ENCODE measurements at regions not wholly inside any gene's neighbourhood (a gene's known extent, or its start where the extent isn't known, plus 50 kb on each side); places are given as distances from the start of the nearest gene placed in this dataset.
"Not testable (repeated sequence)": the region's sequence is repeated elsewhere in the genome, so short reads cannot be mapped to it uniquely, and the experiment has no call there.

DNA sequence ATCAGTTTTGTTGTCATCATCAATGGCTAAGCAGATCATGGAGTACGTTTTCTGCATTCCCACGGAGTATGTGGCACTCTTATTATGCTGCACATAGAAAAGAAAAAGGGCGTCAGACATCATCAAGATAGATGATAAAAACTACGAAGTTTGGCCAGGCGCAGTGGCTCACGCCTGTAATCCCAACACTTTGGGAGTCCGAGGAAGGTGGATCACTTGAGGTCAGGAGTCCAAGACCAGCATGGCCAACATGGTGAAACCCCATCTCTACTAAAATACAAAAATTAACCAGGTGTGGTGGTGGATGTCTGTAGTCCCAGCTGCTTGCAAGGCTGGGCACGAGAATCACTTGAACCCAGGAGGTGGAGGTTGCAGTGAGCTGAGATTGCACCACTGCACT lies 312.8 kb downstream of the GOLGA6L6 start:
- not testable (repeated sequence) for H3K9me3 ChIP-seq; H3K4me1 ChIP-seq; H3K36me3 ChIP-seq; DNase-seq (ENCODE audit: low spot score); H3K27me3 ChIP-seq; H3K4me3 ChIP-seq; H3K27ac ChIP-seq

DNA sequence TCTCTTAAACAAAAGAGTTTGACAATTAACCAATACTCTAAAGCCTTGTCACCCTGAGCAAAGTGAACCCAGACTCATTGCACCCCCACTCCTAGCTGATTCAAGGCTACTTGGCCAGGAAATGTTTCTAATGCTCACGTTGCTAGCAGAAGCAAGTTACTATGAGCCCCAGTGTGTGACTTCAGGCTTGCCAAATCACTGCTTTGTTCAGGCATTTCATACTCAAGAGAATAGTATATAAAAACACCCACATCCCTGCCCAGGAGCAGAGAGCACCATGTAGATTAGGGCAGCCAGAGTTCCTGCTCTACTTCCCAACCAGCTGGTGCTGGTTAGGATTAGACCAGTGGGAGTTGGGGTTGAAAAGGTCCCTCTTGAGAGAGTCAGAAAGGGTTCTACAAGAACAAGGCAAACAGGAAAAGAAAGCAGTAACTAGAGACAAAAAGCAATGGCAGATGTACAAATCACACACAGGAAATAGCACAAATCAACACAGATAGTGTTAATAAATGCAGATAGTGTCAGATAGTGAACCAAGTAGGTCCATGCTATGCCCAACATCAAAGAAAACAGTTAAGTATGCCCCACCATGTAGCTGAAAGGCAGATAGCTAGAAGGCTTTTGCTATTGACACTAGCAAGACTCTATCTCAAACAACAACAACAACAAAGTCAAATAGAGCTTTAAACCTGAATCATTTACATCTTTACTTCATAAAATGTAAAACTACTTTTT lies 314.3 kb downstream of the GOLGA6L6 start:
- not testable (repeated sequence) for H3K4me3 ChIP-seq; DNase-seq (ENCODE audit: low spot score); H3K36me3 ChIP-seq; H3K4me1 ChIP-seq; H3K9me3 ChIP-seq; H3K27me3 ChIP-seq; H3K27ac ChIP-seq

GRCh38 chr15:20226531-20226930 lies 315.1 kb downstream of the GOLGA6L6 start:
- H3K4me3 ChIP-seq; H3K9me3 ChIP-seq; H3K27ac ChIP-seq; H3K4me1 ChIP-seq; H3K36me3 ChIP-seq; H3K27me3 ChIP-seq; DNase-seq (ENCODE audit: low spot score): not testable (repeated sequence)

- not testable (repeated sequence) for H3K4me1 ChIP-seq; H3K27ac ChIP-seq; H3K4me3 ChIP-seq; H3K36me3 ChIP-seq; DNase-seq (ENCODE audit: low spot score); H3K27me3 ChIP-seq; H3K9me3 ChIP-seq
These were observed 320.5 kb downstream of the GOLGA6L6 start for GRCh38 chr15:20221063-20221462.

- H3K9me3 ChIP-seq; H3K27me3 ChIP-seq; H3K36me3 ChIP-seq; H3K4me3 ChIP-seq; H3K27ac ChIP-seq; H3K4me1 ChIP-seq; DNase-seq (ENCODE audit: low spot score): not testable (repeated sequence)
These were observed 322.4 kb downstream of the GOLGA6L6 start for GRCh38 chr15:20219171-20219570.

GRCh38 chr15:20215700-20216099 lies 325.9 kb downstream of the GOLGA6L6 start:
- H3K36me3 ChIP-seq; DNase-seq (ENCODE audit: low spot score); H3K27me3 ChIP-seq; H3K4me1 ChIP-seq; H3K4me3 ChIP-seq; H3K27ac ChIP-seq; H3K9me3 ChIP-seq: not testable (repeated sequence)

- not testable (repeated sequence) for H3K36me3 ChIP-seq
These were observed 327.5 kb downstream of the GOLGA6L6 start for GRCh38 chr15:20214101-20214500.

GRCh38 chr15:20211508-20211907 lies 330.1 kb downstream of the GOLGA6L6 start:
- not testable (repeated sequence) for H3K27ac ChIP-seq; H3K36me3 ChIP-seq; H3K4me1 ChIP-seq; H3K27me3 ChIP-seq; H3K4me3 ChIP-seq; DNase-seq (ENCODE audit: low spot score); H3K9me3 ChIP-seq

More at GRCh38 chr15:20214101-20214500, 327.5 kb downstream of the GOLGA6L6 start:
- not testable (repeated sequence) for DNase-seq (ENCODE audit: low spot score); H3K4me3 ChIP-seq; H3K27me3 ChIP-seq; H3K27ac ChIP-seq; H3K4me1 ChIP-seq; H3K9me3 ChIP-seq

DNA sequence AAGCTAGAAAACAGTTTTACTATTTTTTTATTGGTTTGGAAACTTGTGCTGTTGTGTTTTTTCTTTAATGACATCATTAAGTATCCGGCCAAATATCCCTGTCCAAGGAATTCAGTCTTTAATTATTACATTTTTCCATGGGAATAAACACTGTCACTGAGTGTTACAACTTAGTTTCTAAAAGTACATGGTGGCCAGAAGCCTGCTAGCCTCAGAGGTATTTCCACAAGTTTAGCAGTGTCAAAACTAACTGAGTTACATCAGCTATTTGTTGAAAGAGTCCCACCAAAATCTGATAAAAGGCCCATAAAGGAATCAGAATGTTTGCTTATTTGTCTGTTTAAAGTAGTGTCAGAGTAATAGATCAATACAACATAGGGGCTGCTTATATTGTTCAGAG lies 331.6 kb downstream of the GOLGA6L6 start:
- not testable (repeated sequence) for DNase-seq (ENCODE audit: low spot score); H3K27ac ChIP-seq; H3K27me3 ChIP-seq; H3K4me3 ChIP-seq; H3K4me1 ChIP-seq; H3K36me3 ChIP-seq; H3K9me3 ChIP-seq

GRCh38 chr15:20207607-20208006 lies 334.0 kb downstream of the GOLGA6L6 start:
- H3K4me1 ChIP-seq; H3K4me3 ChIP-seq; H3K27me3 ChIP-seq; DNase-seq (ENCODE audit: low spot score); H3K9me3 ChIP-seq; H3K36me3 ChIP-seq; H3K27ac ChIP-seq: not testable (repeated sequence)

DNA sequence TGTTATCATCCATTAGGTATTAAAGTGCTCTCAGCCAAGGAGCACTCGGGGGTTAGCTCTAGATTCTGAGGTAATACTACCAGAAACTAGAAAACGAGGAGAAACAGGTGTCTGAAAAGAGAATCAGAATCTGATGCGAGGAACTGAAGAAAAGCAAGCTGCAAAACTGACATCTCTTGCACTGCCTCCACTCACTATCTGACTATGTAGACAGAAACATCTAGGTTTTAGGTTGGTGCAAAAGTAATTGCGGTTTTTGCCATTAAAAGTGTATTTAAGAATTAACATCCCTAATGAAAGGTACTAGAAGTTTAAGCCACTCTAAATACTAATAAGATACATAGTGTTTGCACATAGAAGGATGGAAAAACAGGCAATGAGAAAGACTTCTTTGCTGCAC lies 334.4 kb downstream of the GOLGA6L6 start:
- not testable (repeated sequence) for DNase-seq (ENCODE audit: low spot score); H3K27ac ChIP-seq; H3K4me3 ChIP-seq; H3K36me3 ChIP-seq; H3K4me1 ChIP-seq; H3K9me3 ChIP-seq; H3K27me3 ChIP-seq

DNA sequence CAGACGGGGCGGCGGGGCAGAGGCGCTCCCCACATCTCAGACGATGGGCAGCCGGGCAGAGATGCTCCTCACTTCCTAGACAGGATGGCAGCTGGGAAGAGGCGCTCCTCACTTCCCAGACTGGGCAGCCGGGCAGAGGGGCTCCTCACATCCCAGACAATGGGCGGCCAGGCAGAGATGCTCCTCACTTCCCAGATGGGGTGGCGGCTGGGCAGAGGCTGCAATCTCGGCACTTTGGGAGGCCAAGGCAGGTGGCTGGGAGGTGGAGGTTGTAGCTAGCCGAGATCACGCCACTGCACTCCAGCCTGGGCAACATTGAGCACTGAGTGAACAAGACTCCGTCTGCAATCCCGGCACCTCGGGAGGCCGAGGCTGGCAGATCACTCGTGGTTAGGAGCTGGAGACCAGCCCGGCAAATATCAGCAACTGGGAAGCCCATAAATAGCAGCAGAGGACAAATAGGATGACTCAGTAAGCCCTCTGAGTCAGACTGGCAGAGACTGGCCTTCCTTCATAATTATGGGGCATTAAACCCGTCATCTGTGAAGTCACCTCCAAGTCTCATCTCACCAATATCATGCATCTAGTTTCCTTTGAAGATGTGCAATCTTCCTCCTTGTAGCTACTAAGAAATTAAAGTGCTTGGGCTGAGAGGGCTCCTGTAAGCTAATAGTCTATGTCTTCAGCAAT lies 337.3 kb downstream of the GOLGA6L6 start:
- not testable (repeated sequence) for H3K4me1 ChIP-seq; H3K27me3 ChIP-seq; H3K36me3 ChIP-seq; H3K27ac ChIP-seq; H3K9me3 ChIP-seq; H3K4me3 ChIP-seq; DNase-seq (ENCODE audit: low spot score)

DNA sequence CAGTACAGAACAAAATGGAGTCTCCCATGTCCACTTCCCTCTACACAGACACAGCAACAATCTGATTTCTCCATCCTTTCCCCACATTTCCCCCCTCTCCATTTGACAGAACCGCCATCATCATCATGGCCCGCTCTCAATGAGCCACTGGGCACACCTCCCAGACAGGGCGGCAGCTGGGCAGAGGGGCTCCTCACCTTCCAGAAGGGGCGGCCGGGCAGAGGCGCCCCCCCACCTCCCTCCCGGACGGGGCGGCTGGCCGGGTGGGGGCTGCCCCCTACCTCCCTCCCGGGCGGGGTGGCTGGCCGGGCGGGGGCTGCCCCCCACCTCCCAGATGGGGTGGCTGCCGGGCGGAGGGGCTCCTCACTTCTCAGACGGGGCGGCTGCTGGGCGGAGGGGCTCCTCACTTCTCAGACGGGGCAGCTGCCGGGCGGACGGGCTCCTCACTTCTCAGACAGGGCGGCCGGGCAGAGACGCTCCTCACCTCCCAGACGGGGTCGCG lies 337.9 kb downstream of the GOLGA6L6 start:
- DNase-seq (ENCODE audit: low spot score); H3K27ac ChIP-seq; H3K36me3 ChIP-seq; H3K4me3 ChIP-seq; H3K4me1 ChIP-seq; H3K9me3 ChIP-seq; H3K27me3 ChIP-seq: not testable (repeated sequence)
